PFSK-1 (cell line): ENCODE measurements at regions not wholly inside any gene's neighbourhood (a gene's known extent, or its start where the extent isn't known, plus 50 kb on each side); places are given as distances from the start of the nearest gene placed in this dataset.

Experiments
- FOXP2 ChIP-seq: optimal IDR thresholded peaks from 2 replicates; pipeline ENCODE3; 2011; ENCODE audit warnings: borderline replicate concordance, control low read depth, inconsistent platforms; ENCODE audit not compliant: insufficient read depth; ENCODE audit errors: extremely low read length, extremely low read depth
- POLR2AphosphoS5 ChIP-seq: IDR thresholded peaks from 2 replicates; pipeline ENCODE4 v1.6.1; 2012; ENCODE audit warnings: low read depth, mild to moderate bottlenecking, control low read depth, low read length, moderate library complexity
- REST ChIP-seq, 2 experiments: IDR thresholded peaks; 2 replicates each; pipeline versions ENCODE4 v1.6.1 to v1.8.0; 2011 to 2012; ENCODE audit warnings: low read depth in 2 of 2, low read length in 2 of 2, control low read depth in 1 of 2, inconsistent platforms in 1 of 2, mild to moderate bottlenecking in 1 of 2, moderate library complexity in 1 of 2; ENCODE audit not compliant: insufficient read depth in 1 of 2
- SIN3A ChIP-seq: IDR thresholded peaks from 2 replicates; pipeline ENCODE4 v1.6.1; 2012; ENCODE audit warnings: mild to moderate bottlenecking, low read length, moderate library complexity, borderline replicate concordance; ENCODE audit not compliant: insufficient read depth
- TAF1 ChIP-seq: IDR thresholded peaks from 2 replicates; pipeline ENCODE4 v1.6.1; 2012; ENCODE audit warnings: low read length, control low read depth, borderline replicate concordance; ENCODE audit not compliant: insufficient read depth

- TF ChIP-seq REST (IDR thresholded peaks at IDR 0.05; ENCODE audit: insufficient read depth in 1 of 2, low read depth in 2 of 2, low read length in 2 of 2): no peak
Measured at GRCh38 chr13:50435011-50435410, 408.5 kb downstream of the DLEU7 start.

DNA sequence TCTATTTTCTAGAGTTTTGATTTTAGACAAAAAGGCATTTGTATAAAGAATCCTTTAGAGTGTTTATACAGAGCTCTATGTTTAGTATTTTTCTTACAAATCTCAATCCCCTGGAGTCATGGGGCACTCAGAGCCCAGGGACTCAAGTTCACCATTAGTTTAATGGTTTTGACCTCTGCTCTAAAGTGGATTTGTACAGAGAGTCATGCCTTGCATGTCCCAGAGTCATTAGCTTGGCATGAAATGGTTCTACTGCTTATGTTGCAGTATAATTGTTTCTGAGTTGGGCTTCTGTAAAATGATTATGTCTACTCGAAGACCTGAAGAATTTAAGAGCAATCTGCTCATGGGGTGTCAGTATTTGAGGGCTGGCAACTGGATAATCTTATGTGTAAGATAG is 406.2 kb downstream of the DLEU7 start:
- TF ChIP-seq POLR2AphosphoS5 (no peak), FOXP2 (no peak), TAF1 (no peak), REST (IDR thresholded peaks at IDR 0.05; ENCODE audit: insufficient read depth in 1 of 2, low read depth in 2 of 2, low read length in 2 of 2) (no peak), SIN3A (no peak)

DNA sequence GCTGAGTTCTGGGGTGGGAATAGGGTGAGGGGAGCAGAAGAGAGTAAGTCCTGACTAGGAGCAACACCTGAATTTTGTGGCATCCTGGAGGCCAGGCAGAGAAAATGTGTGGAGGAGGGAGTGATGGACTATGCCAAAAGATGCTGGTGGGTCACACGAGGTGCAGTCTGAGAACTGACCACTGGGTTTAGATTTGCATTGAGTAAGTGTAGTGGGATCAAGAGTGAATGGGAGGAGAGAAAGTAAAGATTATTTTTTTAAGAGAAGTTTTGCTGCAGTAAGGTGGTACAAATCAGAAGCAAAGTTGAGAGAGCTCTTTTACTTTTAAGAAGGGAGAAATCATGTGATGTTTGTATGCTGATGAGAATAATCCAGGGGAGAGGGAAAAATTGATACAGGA is 405.1 kb downstream of the DLEU7 start:
- TF ChIP-seq SIN3A: no peak
- no peak for TF ChIP-seq TAF1
- TF ChIP-seq FOXP2: no peak
- no peak for TF ChIP-seq REST (IDR thresholded peaks at IDR 0.05; ENCODE audit: insufficient read depth in 1 of 2, low read depth in 2 of 2, low read length in 2 of 2)
- TF ChIP-seq POLR2AphosphoS5: no peak

DNA sequence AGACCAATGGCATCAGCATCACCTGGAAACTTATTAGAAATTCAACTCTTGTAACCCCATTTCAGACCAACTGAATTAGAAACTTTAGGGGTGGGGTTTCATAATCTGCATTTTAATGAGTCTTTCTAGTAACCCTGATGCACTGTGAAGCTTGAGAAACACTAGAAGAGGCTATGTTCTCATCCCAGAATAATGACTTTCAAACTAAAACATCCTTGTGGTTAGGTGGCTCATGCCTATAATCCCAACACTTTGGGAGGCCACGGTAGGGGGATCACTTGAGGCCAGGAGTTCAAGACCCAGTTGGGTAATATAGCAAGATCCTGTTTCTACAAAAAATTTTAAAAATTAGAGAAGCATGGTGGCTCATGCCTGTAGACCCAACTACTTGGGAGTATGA is 402.4 kb downstream of the DLEU7 start:
- TF ChIP-seq REST (IDR thresholded peaks at IDR 0.05; ENCODE audit: insufficient read depth in 1 of 2, low read depth in 2 of 2, low read length in 2 of 2) (no peak), POLR2AphosphoS5 (no peak), SIN3A (no peak)

DNA sequence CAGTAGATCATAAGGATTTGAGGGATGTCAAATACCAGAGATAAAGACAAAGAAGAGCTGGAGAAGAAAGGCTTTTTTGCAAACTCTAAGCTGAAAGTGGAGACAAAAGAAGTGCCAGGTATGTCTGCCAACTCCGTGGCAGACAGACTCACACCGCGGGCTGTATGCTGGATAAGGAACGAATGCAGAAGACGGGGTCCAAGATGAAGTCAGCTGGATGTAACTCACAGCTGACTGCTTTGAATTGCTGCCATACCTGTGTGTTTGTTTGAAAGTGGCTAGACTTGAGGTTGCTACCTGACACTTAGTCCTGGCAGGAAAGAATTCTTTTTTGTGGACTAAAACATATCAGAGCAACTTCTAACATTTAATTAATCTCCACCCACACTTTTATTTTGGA is 398.8 kb downstream of the DLEU7 start:
- TF ChIP-seq REST (IDR thresholded peaks at IDR 0.05; ENCODE audit: insufficient read depth in 1 of 2, low read depth in 2 of 2, low read length in 2 of 2) (no peak), SIN3A (no peak), POLR2AphosphoS5 (no peak), FOXP2 (no peak), TAF1 (no peak)
